GM19455 (cell line): ENCODE measurements at regions not wholly inside any gene's neighbourhood (a gene's known extent, or its start where the extent isn't known, plus 50 kb on each side); places are given as distances from the start of the nearest gene placed in this dataset.
"Not testable (repeated sequence)": the region's sequence is repeated elsewhere in the genome, so short reads cannot be mapped to it uniquely, and the experiment has no call there.

Experiments used
- ATAC-seq: cut with Tn5 transposase; IDR thresholded peaks from one replicate; pipeline ENCODE4 v1.9.1; 2021; ENCODE audit not compliant: unreplicated experiment

- no peak for ATAC-seq
These were observed 626.0 kb downstream of the ADCYAP1 start for GRCh38 chr18:1530650-1531049.

- no peak for ATAC-seq
These were observed 634.6 kb downstream of the ADCYAP1 start for GRCh38 chr18:1539276-1539675.

DNA sequence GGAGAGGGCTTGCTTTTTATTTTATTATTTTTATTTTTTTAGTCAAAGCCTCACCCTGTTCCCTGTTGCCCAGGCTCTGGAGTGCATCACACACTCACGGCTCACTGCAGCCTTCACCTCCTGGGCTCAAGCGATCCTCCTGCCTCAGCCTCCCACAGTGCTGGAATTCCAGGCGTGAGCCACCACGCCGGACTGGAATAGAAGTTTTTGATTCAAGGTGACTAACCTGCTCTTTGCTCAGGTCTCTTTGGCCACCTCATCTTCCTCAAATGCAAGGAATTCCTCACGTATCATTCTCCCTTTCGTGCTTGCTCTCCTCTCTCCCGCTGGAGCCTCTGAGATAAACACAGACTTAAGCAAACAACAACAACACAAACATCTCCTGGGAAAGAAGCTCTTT is 636.8 kb downstream of the ADCYAP1 start:
- ATAC-seq: no peak

GRCh38 chr18:1542230-1542774 is 637.6 kb downstream of the ADCYAP1 start:
- no peak for ATAC-seq

DNA sequence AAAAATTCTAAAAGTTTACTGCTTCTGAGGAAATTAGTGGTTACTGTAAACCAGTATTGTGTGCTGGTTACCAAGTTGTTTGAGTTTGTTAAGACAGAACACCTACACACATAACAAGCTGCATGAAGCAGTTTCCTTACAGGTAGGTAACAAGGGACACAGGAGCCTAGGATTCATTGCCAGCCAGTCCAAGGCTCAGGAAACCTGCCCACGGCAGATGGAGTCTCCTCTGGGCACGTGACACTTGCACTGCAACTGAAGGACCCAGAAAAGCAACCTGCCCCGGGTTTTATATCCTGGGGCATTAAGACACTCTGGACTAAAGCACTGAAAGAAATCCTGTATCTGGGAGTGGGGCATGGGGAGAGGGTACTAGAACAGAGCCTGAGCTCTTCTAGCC is 639.3 kb downstream of the ADCYAP1 start:
- no peak for ATAC-seq

- not testable (repeated sequence) for ATAC-seq
These were observed 653.0 kb downstream of the ADCYAP1 start for GRCh38 chr18:1557711-1558110.

- ATAC-seq: no peak
These were observed 654.9 kb downstream of the ADCYAP1 start for GRCh38 chr18:1559563-1559962.

DNA sequence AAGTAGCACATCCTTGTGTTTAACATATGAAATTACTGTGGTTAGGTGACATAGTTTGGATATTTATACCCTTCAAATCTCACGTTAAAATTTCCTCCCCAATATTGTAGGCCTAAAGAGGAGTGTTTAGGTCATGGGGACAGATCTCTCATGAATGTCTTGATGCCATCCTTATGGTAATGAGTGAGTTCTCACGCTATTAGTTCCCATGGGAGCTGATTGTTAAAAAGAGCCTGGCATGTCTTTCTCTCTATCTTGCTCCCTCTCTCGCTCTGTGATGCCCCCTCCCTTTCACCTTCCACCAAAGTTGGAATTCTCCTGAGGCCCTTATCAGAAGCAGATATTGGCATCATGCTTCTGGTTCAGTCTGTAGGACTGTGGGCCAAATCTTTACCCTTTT is 660.1 kb downstream of the ADCYAP1 start:
- ATAC-seq: no peak

GRCh38 chr18:1571206-1571605 is 666.5 kb downstream of the ADCYAP1 start:
- ATAC-seq: no peak

DNA sequence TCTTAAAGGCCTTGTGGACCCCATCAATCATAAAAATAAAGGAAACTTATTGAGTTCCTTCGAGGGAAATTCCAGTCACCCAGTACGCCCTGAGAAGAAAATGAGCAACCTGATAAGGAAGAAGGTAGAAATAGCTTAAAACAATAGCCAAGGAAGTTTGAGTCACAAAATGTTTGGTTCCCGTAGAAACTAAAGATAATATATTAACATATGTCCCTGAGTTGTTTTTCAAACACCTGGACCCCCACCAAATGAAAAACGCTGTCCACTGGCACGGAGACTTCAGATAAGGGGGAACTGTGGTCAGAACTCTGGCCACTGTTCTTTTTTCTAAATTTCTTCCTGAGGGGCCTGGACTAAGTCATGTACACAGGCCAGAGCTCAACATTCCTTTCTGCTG is 669.1 kb downstream of the ADCYAP1 start:
- no peak for ATAC-seq

DNA sequence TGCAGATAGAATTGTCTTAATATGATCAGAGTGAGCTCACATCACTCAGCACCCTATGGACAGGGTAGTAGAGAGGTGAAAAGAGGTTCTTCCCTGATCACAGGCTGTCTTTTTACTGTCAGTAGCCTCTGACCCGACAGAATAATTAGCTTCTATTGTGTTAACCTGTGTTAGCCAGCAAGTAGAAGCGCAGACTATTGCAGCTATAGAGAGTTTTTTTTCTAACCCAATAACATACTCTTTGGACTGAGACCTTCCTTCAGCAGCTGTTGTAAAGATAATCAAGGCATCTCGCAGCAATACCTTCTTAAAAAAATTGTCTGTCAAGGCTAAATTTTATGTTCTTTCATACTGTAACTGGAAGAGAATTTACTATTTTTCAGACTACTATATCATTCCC is 670.4 kb downstream of the ADCYAP1 start:
- ATAC-seq: no peak

DNA sequence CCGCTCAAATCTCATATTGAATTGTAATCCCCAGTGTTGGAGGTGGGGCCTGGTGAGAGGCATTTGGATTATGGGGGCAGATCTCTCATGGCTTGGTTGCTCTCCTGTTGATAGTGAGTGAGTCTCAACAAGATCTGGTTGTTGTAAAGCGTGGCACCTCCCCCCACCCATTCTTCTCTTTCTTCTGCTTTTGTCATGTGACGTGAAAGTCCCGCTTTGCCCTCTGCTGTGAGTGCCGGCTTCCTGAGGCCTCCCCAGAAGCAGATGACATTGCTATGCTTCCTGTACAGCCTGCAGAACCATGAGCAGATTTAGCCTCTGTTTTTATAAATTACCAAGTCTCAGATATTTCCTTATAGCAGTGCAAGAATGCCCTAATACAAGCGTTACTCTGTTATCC is 673.8 kb downstream of the ADCYAP1 start:
- ATAC-seq: no peak

DNA sequence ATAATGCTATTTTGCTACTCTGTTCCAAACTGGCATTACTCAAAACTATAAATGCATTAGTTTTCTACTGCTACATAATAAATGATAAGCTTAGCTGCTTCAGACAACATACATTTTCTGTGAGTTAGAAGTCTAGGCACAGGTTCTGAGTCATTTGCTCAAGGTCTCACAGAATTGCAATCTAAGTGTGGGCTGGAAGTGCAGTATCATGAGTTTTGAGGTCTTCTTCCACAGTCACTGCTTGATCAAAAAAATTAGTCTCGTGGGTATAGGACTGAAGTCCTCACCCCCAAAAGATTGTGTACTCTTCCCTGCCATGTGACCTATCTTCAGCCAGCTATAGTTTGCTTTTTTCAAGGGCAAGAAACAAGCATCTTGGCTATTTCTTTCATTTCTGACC is 676.9 kb downstream of the ADCYAP1 start:
- ATAC-seq: no peak

DNA sequence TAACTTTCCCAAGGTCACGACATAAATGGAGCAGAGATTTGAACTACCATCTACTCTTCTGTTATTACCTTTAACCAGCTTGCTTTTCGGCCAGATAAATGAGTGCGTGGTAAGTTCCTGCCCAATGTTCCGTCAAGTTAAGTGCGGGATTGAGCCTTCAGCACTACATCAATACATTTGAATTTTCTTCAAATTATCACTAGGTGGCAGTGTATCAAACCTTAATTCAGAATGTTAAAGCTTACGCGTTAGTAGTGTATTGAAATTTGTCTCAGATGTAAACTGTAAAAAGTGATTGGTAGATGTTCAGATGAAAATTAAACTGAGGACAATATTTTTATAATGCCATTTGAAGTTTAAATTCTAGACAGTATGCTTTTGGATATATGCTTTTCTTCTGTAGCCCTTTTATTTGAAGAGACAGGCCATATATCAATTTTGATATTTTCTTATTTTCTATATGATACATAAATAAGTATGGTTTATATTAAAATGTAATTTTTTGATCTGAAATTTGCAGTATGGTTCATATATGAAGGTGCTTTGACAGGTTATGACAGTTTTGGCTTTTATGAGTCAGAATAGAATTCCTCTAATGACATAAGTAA is 681.3 kb downstream of the ADCYAP1 start:
- peak; percentile 66 for ATAC-seq

DNA sequence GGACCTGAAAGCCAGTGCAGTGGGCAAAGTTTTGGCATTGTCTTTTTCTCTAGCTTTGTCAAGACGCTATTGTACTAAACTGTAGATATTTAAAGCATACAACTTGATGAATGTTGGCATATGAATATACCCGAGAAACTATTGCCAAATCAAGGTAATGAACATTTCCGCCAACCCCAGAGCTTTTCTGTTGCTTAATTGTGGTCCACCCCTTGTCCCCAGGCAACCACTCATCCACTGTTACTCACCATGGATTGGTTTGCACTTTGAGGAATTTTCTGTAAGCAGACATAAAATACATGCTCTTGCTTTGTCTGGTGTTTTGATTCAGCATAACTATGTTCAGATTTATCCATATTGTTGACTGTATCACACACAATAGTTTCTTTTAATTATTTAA is 688.4 kb downstream of the ADCYAP1 start:
- ATAC-seq: no peak

DNA sequence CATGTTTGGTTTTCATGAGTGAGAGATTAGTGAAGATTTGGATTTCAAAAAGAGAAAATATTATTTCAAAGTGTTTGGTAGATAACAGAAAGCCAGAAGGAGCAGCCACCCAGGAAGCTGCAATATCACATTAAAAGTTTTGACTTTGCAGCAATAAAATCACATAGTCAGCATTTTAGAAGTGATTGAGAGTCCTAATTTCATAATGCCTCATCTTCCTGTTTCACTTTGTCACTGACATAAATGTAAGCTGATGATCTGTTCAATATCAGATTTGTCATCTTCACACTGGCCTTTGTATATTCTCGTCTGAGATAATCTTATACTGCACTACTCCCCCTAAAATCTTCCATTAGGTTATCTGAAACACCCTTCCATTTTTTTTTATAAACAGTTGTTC is 690.5 kb downstream of the ADCYAP1 start:
- ATAC-seq: no peak

- no peak for ATAC-seq
These were observed 694.5 kb downstream of the ADCYAP1 start for GRCh38 chr18:1599196-1599595.

DNA sequence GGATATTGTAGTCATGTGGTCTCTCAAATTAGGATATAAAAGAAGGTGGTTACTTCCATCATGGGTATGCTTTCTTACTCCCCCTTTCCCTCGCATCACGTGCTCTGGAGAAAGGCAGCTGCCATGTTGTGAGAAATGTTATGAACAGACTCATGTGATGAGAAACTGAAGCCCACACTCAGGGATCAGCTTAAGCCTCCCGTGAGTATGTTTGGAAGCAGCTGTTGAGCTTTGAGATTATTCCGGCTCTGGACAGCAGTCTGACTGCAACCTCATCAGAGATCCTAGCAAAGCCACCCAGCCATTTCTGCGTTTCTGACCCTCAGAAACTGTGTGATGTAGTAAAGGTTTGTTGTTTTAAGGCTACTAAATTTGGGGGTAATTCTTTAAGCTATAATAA is 700.1 kb downstream of the ADCYAP1 start:
- ATAC-seq: no peak

DNA sequence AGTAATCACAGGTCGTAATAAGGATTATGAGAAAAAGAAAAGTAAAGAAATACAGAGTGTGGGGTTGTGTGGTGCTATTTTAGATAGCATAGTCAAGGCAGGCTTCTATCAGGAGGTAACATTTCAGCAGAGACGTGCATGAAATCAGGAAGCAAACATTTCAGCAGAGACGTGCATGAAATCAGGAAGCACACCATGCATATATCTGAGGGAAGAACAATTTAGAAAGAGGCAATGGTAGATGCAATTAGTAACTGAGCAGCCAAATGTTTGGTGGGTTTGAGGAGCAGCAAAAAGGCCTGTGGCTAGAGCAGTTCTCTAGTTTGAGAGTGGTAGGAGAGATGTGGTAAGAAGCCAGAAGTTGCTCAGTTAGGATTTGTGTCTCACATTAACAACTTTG is 713.7 kb downstream of the ADCYAP1 start:
- no peak for ATAC-seq

- ATAC-seq: no peak
These were observed 714.8 kb downstream of the ADCYAP1 start for GRCh38 chr18:1619507-1619906.

DNA sequence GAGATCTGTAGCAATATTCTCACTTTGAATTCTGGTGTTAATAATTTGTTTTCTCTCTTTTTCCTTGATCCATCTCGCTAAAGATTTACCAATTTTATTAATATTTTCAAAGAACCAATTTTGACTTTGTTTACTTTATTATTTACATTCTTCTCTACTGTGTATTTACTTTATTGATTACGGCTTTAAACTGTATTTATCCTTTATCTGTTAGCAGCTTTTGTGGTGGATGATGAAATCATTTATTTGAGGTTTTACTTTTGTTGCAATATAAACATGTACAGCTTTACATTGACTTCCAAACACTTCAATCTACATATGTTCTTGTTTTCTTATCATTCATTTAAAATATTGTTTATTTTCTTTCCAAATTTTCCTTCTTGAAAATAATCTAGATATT is 719.9 kb downstream of the ADCYAP1 start:
- ATAC-seq: no peak

- ATAC-seq: no peak
These were observed 722.8 kb downstream of the ADCYAP1 start for GRCh38 chr18:1627494-1627893.

DNA sequence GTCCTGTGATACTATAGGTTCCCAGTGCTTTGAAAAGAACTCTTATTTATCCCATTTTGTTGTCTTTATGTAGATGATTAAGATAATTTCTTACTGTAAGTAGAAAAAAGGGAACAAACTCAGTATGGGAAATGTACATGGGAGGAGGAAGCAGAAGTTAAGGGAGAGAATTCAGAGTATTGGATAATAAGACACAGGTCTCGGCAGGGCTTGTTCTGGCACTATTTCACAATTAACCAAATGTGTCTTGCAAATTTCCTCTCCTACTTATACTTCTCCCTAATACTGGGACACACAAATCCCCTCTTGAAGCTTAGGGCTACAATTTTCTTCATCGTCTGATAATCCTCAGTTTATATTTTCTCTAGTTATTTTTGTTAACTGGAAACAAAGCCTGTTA is 744.0 kb downstream of the ADCYAP1 start:
- no peak for ATAC-seq
